H1 (cell line): ENCODE measurements at regions not wholly inside any gene's neighbourhood (a gene's known extent, or its start where the extent isn't known, plus 50 kb on each side); places are given as distances from the start of the nearest gene placed in this dataset.

ENCODE experiments used
- CTCF ChIA-PET: fragments of 300-600 bp; sonication (Branson Sonifier 250); formaldehyde crosslinking; loops from one replicate; lab custom pipeline; 2021; ENCODE audit not compliant: partially characterized antibody; lab: Charles Lee
- POLR2A ChIA-PET: fragments of 300-600 bp; sonication (Branson Sonifier 250); formaldehyde crosslinking; loops from one replicate; lab custom pipeline; 2021; ENCODE audit warnings: inconsistent platforms; ENCODE audit not compliant: partially characterized antibody; lab: Charles Lee
- DNase-seq, 2 experiments: peaks; one replicate each; pipeline versions ENCODE4 v3.0.0 to v3.0.0-alpha.2; 2010 to 2022; ENCODE audit warnings: low spot score in 2 of 2, low read depth in 1 of 2, mixed read lengths in 1 of 2
- FAIRE-seq: peaks from 2 replicates; lab custom pipeline; 2011; peaks lifted over from hg19 to GRCh38; lab: Jason Lieb, UNC
- H2AFZ ChIP-seq: 2 replicates; pipeline ENCODE4 v1.8.1; 2012; ENCODE audit warnings: low read length, inconsistent platforms
- H2AK5ac ChIP-seq: 2 replicates; pipeline ENCODE4 v1.6.1; 2013; ENCODE audit warnings: low read depth, low read length
- H2BK120ac ChIP-seq: replicated peaks from 2 replicates; pipeline ENCODE3; 2013; ENCODE audit warnings: low read depth, low read length, inconsistent platforms
- H2BK12ac ChIP-seq: 2 replicates; pipeline ENCODE4 v1.6.1; 2013; ENCODE audit warnings: low read depth, low read length
- H2BK15ac ChIP-seq: 2 replicates; pipeline ENCODE4 v1.6.1; 2013; ENCODE audit warnings: low read length
- H2BK20ac ChIP-seq: 2 replicates; pipeline ENCODE4 v1.6.1; 2013; ENCODE audit warnings: low read length
- H2BK5ac ChIP-seq: 2 replicates; pipeline ENCODE4 v1.6.1; 2013; ENCODE audit warnings: low read depth, low read length
- H3K14ac ChIP-seq: 2 replicates; pipeline ENCODE4 v1.6.1; 2013; ENCODE audit warnings: inconsistent platforms; ENCODE audit not compliant: insufficient read length
- H3K18ac ChIP-seq: 2 replicates; pipeline ENCODE4 v1.6.1; 2013; ENCODE audit warnings: low read length; ENCODE audit errors: extremely low read depth
- H3K23ac ChIP-seq: 2 replicates; pipeline ENCODE4 v1.6.1; 2013; ENCODE audit warnings: inconsistent platforms; ENCODE audit not compliant: insufficient read length
- H3K23me2 ChIP-seq: 2 replicates; pipeline ENCODE4 v1.6.1; 2013; ENCODE audit warnings: low read depth, low read length
- H3K27ac ChIP-seq: 2 replicates; pipeline ENCODE4 v1.6.1; 2011; ENCODE audit warnings: low read depth, low read length, inconsistent platforms
- H3K27me3 ChIP-seq, 4 experiments: replicated peaks in 1 of 4; 1 replicate in 1 of 4; 2 replicates in 3 of 4; pipeline versions ENCODE4 v1.6.1 to v1.8.1; 2011 to 2013; ENCODE audit warnings: low read length in 3 of 4, mild to moderate bottlenecking in 3 of 4, inconsistent platforms in 2 of 4, mixed read lengths in 2 of 4, moderate library complexity in 1 of 4; ENCODE audit not compliant: control insufficient read depth in 3 of 4, insufficient read depth in 3 of 4; ENCODE audit errors: extremely low read depth in 1 of 4
- H3K36me3 ChIP-seq, 4 experiments: 2 replicates each; pipeline versions ENCODE4 v1.6.1 to v1.8.1; 2011 to 2013; ENCODE audit warnings: mild to moderate bottlenecking in 4 of 4, low read length in 3 of 4, moderate library complexity in 2 of 4, control low read depth in 1 of 4, inconsistent platforms in 1 of 4; ENCODE audit not compliant: insufficient read depth in 4 of 4, control insufficient read depth in 2 of 4
- H3K4ac ChIP-seq: replicated peaks from 2 replicates; pipeline ENCODE3; 2013; ENCODE audit warnings: low read length, low read depth, mixed read lengths, inconsistent platforms; ENCODE audit not compliant: insufficient read length
- H3K4me1 ChIP-seq, 4 experiments: replicated peaks in 1 of 4; 1 replicate in 1 of 4; 2 replicates in 3 of 4; pipeline versions ENCODE4 v1.6.1 to v1.8.1; 2011 to 2013; ENCODE audit warnings: low read length in 3 of 4, inconsistent platforms in 2 of 4, mixed read lengths in 1 of 4; ENCODE audit not compliant: insufficient read depth in 4 of 4, control insufficient read depth in 3 of 4
- H3K4me2 ChIP-seq, 2 experiments: 2 replicates each; pipeline versions ENCODE4 v1.6.1 to v1.8.1; 2011 to 2013; ENCODE audit warnings: low read depth in 2 of 2, low read length in 2 of 2, control low read depth in 1 of 2, inconsistent platforms in 1 of 2, mild to moderate bottlenecking in 1 of 2; ENCODE audit not compliant: insufficient read depth in 1 of 2
- H3K4me3 ChIP-seq, 4 experiments: fragments of 200-600, 300-600 bp in 1 of 4; sonication (generic), shearing (Covaris generic), sonication (Bioruptor Twin) in 1 of 4; 2 replicates each; pipeline versions ENCODE4 v1.5.1 to v1.8.1; 2011 to 2016; ENCODE audit warnings: low read length in 4 of 4, low read depth in 3 of 4, control low read depth in 2 of 4, inconsistent platforms in 2 of 4, mild to moderate bottlenecking in 2 of 4, mixed read lengths in 1 of 4, moderate library complexity in 1 of 4; ENCODE audit not compliant: insufficient read depth in 2 of 4; ENCODE audit errors: extremely low read depth in 1 of 4
- H3K56ac ChIP-seq: replicated peaks from 2 replicates; pipeline ENCODE3; 2013; ENCODE audit warnings: low read depth, mild to moderate bottlenecking, mixed read lengths, low read length, inconsistent platforms; ENCODE audit not compliant: insufficient read length
- H3K79me1 ChIP-seq: 2 replicates; pipeline ENCODE4 v1.6.1; 2013; ENCODE audit warnings: low read depth, low read length, control low read depth
- H3K79me2 ChIP-seq, 2 experiments: 2 replicates each; pipeline versions ENCODE4 v1.6.1 to v1.8.1; 2012 to 2013; ENCODE audit warnings: low read length in 2 of 2, mild to moderate bottlenecking in 2 of 2, inconsistent platforms in 1 of 2; ENCODE audit not compliant: insufficient read depth in 2 of 2, control insufficient read depth in 1 of 2
- H3K9ac ChIP-seq, 4 experiments: replicated peaks in 1 of 4; 1 replicate in 1 of 4; 2 replicates in 3 of 4; pipeline versions ENCODE4 v1.6.1 to v1.8.1; 2011 to 2013; ENCODE audit warnings: low read depth in 3 of 4, low read length in 3 of 4, control low read depth in 2 of 4, mild to moderate bottlenecking in 2 of 4, moderate library complexity in 2 of 4, inconsistent platforms in 1 of 4; ENCODE audit errors: extremely low read depth in 1 of 4
- H3K9me3 ChIP-seq, 2 experiments: 2 replicates each; pipeline versions ENCODE4 v1.6.1 to v1.8.1; 2012 to 2013; ENCODE audit warnings: mild to moderate bottlenecking in 2 of 2, moderate library complexity in 2 of 2, control low read depth in 1 of 2, inconsistent platforms in 1 of 2, low read depth in 1 of 2, low read length in 1 of 2, mixed read lengths in 1 of 2; ENCODE audit not compliant: insufficient read depth in 2 of 2
- H4K20me1 ChIP-seq, 2 experiments: replicated peaks in 1 of 2; 2 replicates each; pipeline versions ENCODE3 to v1.8.1; 2011 to 2013; ENCODE audit warnings: inconsistent platforms in 2 of 2, low read length in 2 of 2, mild to moderate bottlenecking in 1 of 2; ENCODE audit not compliant: insufficient read depth in 2 of 2, control insufficient read depth in 1 of 2
- H4K5ac ChIP-seq: 2 replicates; pipeline ENCODE4 v1.6.1; 2013; ENCODE audit warnings: low read length, low read depth, mixed read lengths, inconsistent platforms; ENCODE audit not compliant: insufficient read length
- H4K8ac ChIP-seq: 2 replicates; pipeline ENCODE4 v1.8.0; 2013; ENCODE audit warnings: mild to moderate bottlenecking, moderate library complexity, low read length, inconsistent platforms; ENCODE audit not compliant: insufficient read depth; ENCODE audit errors: extremely low read depth
- H4K91ac ChIP-seq: replicated peaks from 2 replicates; pipeline ENCODE3; 2013; ENCODE audit warnings: low read length, mixed read lengths, inconsistent platforms; ENCODE audit not compliant: insufficient read length
- CBX8 ChIP-seq: fragments of 300-800, 300-1000 bp; sonication (generic); IDR thresholded peaks from 2 replicates; pipeline ENCODE4 v1.7.1; 2016; ENCODE audit warnings: low read depth, low read length, borderline replicate concordance
- CHD1 ChIP-seq: IDR thresholded peaks from 2 replicates; pipeline ENCODE4 v1.6.1; 2012; ENCODE audit warnings: low read depth, low read length, improper control_type of control experiment
- EZH2 ChIP-seq: fragments of 200-600 bp; sonication (generic); IDR thresholded peaks from 2 replicates; pipeline ENCODE4 v1.7.1; 2012; ENCODE audit warnings: low read depth, mild to moderate bottlenecking, moderate library complexity, low read length, inconsistent platforms; ENCODE audit not compliant: severe bottlenecking
- GTF2F1 ChIP-seq: IDR thresholded peaks from 2 replicates; pipeline ENCODE4 v1.6.1; 2012; ENCODE audit warnings: low read depth, low read length, improper control_type of control experiment, borderline replicate concordance
- JUND ChIP-seq: IDR thresholded peaks from 2 replicates; pipeline ENCODE4 v1.6.1; 2011; ENCODE audit warnings: mild to moderate bottlenecking, improper control_type of control experiment, low read length
- KDM1A ChIP-seq: fragments of 200-600, 300-600 bp; sonication (generic); IDR thresholded peaks from 2 replicates; pipeline ENCODE4 v1.7.1; 2016; ENCODE audit warnings: mild to moderate bottlenecking, low read length, borderline replicate concordance
- POU5F1 ChIP-seq: IDR thresholded peaks from 2 replicates; pipeline ENCODE4 v1.6.1; 2011; ENCODE audit warnings: low read depth, mild to moderate bottlenecking, low read length, moderate library complexity
- RAD21 ChIP-seq, 2 experiments: IDR thresholded peaks in 1 of 2; conservative IDR thresholded peaks in 1 of 2; 2 replicates each; pipeline ENCODE4 v1.6.1; 2011; ENCODE audit warnings: low read depth in 2 of 2, low read length in 2 of 2, improper control_type of control experiment in 1 of 2, inconsistent platforms in 1 of 2, mild to moderate bottlenecking in 1 of 2, moderate library complexity in 1 of 2
- RBBP5 ChIP-seq: IDR thresholded peaks from 2 replicates; pipeline ENCODE4 v1.7.1; 2012; ENCODE audit warnings: low read depth, mild to moderate bottlenecking, inconsistent platforms, low read length, moderate library complexity, borderline replicate concordance
- RNF2 ChIP-seq: fragments of 200-900, 300-1000 bp; sonication (generic); IDR thresholded peaks from 2 replicates; pipeline ENCODE4 v1.7.1; 2016; ENCODE audit warnings: borderline replicate concordance, low read depth, mild to moderate bottlenecking, antibody characterized with exemption, low read length; ENCODE audit not compliant: poor library complexity, severe bottlenecking; ENCODE audit errors: missing control alignments
- SRF ChIP-seq: IDR thresholded peaks from 2 replicates; pipeline ENCODE4 v1.6.1; 2011; ENCODE audit warnings: mild to moderate bottlenecking, low read depth, low read length, moderate library complexity
- YY1 ChIP-seq: IDR thresholded peaks from 2 replicates; pipeline ENCODE4 v1.6.1; 2011; ENCODE audit warnings: low read depth, mild to moderate bottlenecking, low read length
- WGBS, 2 experiments: shearing (Covaris generic) in 1 of 2; methylation state at CpG; one replicate each; pipeline versions ENCODE4 v1.1.6 to v1.1.7; 2013 to 2015; ENCODE audit warnings: low lambda C conversion rate in 2 of 2, mixed read lengths in 2 of 2, inconsistent platforms in 1 of 2, low coverage in 1 of 2, missing lambda C conversion rate in 1 of 2; ENCODE audit not compliant: insufficient replicate concordance in 2 of 2, insufficient coverage in 1 of 2, insufficient read length in 1 of 2; ENCODE audit errors: extremely low coverage in 1 of 2, missing lambda C conversion rate in 1 of 2; 5-methylcytosine and 5-hydroxymethylcytosine counted together
- TF ChIP-seq, protein P1 (sequence below): IDR thresholded peaks from 2 replicates; pipeline ENCODE4 v1.6.1; 2012; ENCODE audit warnings: low read length, inconsistent platforms

- Histone ChIP-seq H4K20me1 (no peaks in the 10 kb centered on the region), H3K23me2 (no peaks in the 10 kb centered on the region), H3K23ac (no peak overlapping the region), H4K8ac (no peak overlapping the region), H2BK120ac (no peak overlapping the region), H3K79me2 (no peaks in the 10 kb centered on the region), H3K4me2 (no peak overlapping the region), H3K4me3 (no peak overlapping the region), H2BK5ac (no peak overlapping the region), H3K79me1 (no peaks in the 10 kb centered on the region), H3K18ac (no peak overlapping the region), H2AFZ (no peak overlapping the region), H3K9me3 (peaks cover 6 to 9% of the 10 kb centered on the region in 2 experiments; a peak in 3 of 4 replicates), H3K36me3 (no peaks in the 10 kb centered on the region), H3K56ac (no peak overlapping the region), H3K9ac (no peak overlapping the region), H2BK20ac (no peak overlapping the region), H3K4me1 (no peaks in the 10 kb centered on the region), H4K91ac (no peak overlapping the region), H3K14ac (no peak overlapping the region), H4K5ac (no peak overlapping the region), H2BK12ac (no peak overlapping the region), H3K27me3 (no peaks in the 10 kb centered on the region), H2AK5ac (no peak overlapping the region), H3K4ac (no peak overlapping the region), H2BK15ac (no peak overlapping the region), H3K27ac (no peak overlapping the region)
- 94% methylated on average over 3 of the region's 3 CpGs; no CpG with 5 or more reads in 1 of the 2 experiments for WGBS, 2 experiments
- FAIRE-seq (no peak), DNase-seq (no peak)
- POLR2A ChIA-PET, result no interaction called here
- CTCF ChIA-PET, result no interaction called here
- TF ChIP-seq KDM1A, result no peak
- TF ChIP-seq, protein P1, sequence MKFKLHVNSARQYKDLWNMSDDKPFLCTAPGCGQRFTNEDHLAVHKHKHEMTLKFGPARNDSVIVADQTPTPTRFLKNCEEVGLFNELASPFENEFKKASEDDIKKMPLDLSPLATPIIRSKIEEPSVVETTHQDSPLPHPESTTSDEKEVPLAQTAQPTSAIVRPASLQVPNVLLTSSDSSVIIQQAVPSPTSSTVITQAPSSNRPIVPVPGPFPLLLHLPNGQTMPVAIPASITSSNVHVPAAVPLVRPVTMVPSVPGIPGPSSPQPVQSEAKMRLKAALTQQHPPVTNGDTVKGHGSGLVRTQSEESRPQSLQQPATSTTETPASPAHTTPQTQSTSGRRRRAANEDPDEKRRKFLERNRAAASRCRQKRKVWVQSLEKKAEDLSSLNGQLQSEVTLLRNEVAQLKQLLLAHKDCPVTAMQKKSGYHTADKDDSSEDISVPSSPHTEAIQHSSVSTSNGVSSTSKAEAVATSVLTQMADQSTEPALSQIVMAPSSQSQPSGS, result no peak
- no peak for TF ChIP-seq RNF2
- no peak for TF ChIP-seq RAD21 (IDR thresholded peaks at IDR 0.05 in 1 of 2, conservative IDR thresholded peaks at IDR 0.05 in 1 of 2; ENCODE audit: low read depth in 2 of 2, low read length in 2 of 2)
- TF ChIP-seq YY1, result no peak
- no peak for TF ChIP-seq SRF
- no peak for TF ChIP-seq POU5F1
- TF ChIP-seq GTF2F1, result no peak
- TF ChIP-seq CBX8, result no peak
- TF ChIP-seq CHD1, result no peak
- TF ChIP-seq EZH2, result no peak
- TF ChIP-seq RBBP5, result no peak
- no peak for TF ChIP-seq JUND
Observed at GRCh38 chr11:25953006-25953405, 378.9 kb upstream of the ANO3 start.
